Ascending aorta (tissue), 2 donors: ENCODE measurements at regions not wholly inside any gene's neighbourhood (a gene's known extent, or its start where the extent isn't known, plus 50 kb on each side); places are given as distances from the start of the nearest gene placed in this dataset.
"Not testable (repeated sequence)": the region's sequence is repeated elsewhere in the genome, so short reads cannot be mapped to it uniquely, and the experiment has no call there.

ENCODE experiments used
- DNase-seq, 2 donors: peaks; one replicate each; pipeline ENCODE4 v3.0.0-alpha.2; 2019; ENCODE audit warnings: low spot score in 2 of 2
- H3K27ac ChIP-seq, 2 donors: fragments of 200-600 bp; sonication (generic); one replicate each; pipeline ENCODE4 v1.5.1; 2016 to 2017; ENCODE audit warnings: mild to moderate bottlenecking in 1 of 2
- H3K27me3 ChIP-seq: fragments of 200-600 bp; sonication (generic); one replicate; pipeline ENCODE4 v1.5.1; 2017
- H3K36me3 ChIP-seq, 2 donors: fragments of 200-600 bp; sonication (generic); one replicate each; pipeline ENCODE4 v1.5.1; 2016
- H3K4me1 ChIP-seq, 2 donors: fragments of 200-600 bp; sonication (generic); one replicate each; pipeline ENCODE4 v1.5.1; 2016 to 2017; ENCODE audit warnings: mild to moderate bottlenecking in 1 of 2
- H3K4me3 ChIP-seq, 2 donors: fragments of 200-600 bp; sonication (generic); one replicate each; pipeline ENCODE4 v1.5.1; 2016 to 2017; ENCODE audit warnings: mild to moderate bottlenecking in 1 of 2
- H3K9me3 ChIP-seq, 2 donors: fragments of 200-600 bp; sonication (generic); one replicate each; pipeline ENCODE4 v1.5.1; 2016
- intact Hi-C: fragments of 100-400 bp; cut with DNase I; formaldehyde crosslinking; loops from one replicate; pipeline ENCODE4 v1.15.1; 2023
- TF ChIP-seq, protein P1 (sequence below), 3 experiments: fragments of 200-600 bp in 2 of 3; fragments of 450-650 bp in 1 of 3; sonication (generic) in 2 of 3; IDR thresholded peaks; one replicate each; pipeline ENCODE4 v1.5.1; 2016 to 2019; ENCODE audit warnings: antibody characterized with exemption in 3 of 3, mild to moderate bottlenecking in 1 of 3, moderate library complexity in 1 of 3

DNA sequence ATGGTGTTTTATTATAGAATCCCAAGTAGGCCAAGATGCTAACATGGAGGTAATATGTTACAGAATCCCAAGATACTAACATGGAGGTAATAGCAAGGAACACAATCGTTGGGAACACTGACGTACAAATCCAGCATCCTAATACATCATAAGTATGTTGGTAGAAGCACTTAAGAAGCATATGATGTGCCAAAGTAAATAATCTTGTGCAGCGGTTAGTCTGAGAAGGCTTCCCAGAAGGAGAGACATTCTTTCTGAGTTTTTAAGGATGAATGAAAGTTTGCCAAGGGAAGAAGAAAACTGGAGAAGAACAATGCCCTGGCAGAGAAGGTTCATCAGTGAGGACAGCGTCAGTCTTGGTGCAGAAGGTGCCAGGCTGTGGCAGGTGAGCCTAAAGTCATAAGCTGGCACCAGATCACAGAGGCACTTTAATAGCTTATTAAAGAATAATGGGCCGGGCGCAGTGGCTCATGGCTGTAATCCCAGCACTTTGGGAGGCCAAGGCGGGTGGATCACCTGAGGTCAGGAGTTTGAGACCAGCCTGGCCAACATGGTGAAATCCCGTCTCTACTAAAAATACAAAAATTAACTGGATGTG, 294.5 kb upstream of the PIK3R1 start:
- DNase-seq = no peak
- no peaks in the 10 kb centered on the region for H3K27me3 ChIP-seq
- no peaks in the 10 kb centered on the region for H3K36me3 ChIP-seq
- intact Hi-C loops = no loop called here
- no peak overlapping the region for H3K4me3 ChIP-seq
- TF ChIP-seq, protein P1, sequence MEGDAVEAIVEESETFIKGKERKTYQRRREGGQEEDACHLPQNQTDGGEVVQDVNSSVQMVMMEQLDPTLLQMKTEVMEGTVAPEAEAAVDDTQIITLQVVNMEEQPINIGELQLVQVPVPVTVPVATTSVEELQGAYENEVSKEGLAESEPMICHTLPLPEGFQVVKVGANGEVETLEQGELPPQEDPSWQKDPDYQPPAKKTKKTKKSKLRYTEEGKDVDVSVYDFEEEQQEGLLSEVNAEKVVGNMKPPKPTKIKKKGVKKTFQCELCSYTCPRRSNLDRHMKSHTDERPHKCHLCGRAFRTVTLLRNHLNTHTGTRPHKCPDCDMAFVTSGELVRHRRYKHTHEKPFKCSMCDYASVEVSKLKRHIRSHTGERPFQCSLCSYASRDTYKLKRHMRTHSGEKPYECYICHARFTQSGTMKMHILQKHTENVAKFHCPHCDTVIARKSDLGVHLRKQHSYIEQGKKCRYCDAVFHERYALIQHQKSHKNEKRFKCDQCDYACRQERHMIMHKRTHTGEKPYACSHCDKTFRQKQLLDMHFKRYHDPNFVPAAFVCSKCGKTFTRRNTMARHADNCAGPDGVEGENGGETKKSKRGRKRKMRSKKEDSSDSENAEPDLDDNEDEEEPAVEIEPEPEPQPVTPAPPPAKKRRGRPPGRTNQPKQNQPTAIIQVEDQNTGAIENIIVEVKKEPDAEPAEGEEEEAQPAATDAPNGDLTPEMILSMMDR (IDR thresholded peaks at IDR 0.05) = no peak
- H3K27ac ChIP-seq = no peak overlapping the region
- H3K9me3 ChIP-seq = no peaks in the 10 kb centered on the region
- H3K4me1 ChIP-seq = no peaks in the 10 kb centered on the region

DNA sequence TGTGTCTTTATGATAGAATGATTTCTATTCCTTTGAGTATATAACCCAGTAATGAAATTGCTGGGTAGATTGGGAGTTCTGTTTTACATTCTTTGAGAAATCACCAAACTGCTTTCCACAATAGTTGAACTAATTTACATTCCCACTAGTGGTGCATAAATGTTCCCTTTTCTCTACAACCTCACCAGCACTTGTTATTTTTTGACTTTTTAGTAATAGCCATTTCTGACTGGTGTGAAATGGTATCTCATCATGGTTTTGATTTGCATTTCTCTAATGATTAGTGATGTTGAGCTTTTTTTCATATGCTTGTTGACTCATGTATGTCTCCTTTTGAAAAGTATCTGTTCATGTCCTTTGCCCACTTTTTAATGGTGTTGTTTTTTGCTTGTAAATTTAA, 296.0 kb upstream of the PIK3R1 start:
- H3K27me3 ChIP-seq, intact Hi-C loops: not testable (repeated sequence)

DNA sequence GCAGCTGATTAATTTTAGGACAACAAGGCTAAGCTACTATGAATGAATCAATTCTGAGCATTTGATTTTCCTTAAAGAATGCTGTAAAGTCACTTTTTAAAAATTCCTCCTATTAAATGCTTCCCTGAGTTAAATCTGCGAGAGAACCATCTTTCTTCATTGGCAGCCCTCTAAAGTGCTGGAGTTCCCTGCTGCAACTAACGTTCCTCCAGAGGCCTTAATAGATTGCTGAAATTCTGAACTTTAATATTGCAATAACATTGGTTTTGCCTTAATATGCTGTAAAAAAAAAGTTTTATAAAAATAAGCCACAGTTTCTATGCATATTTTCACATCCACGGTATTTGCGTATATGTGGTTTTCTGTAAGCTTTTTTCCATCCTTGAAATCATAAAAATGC, 298.0 kb upstream of the PIK3R1 start:
- TF ChIP-seq, protein P1 (IDR thresholded peaks at IDR 0.05) = no peak
- H3K4me1 ChIP-seq = no peaks in the 10 kb centered on the region
- DNase-seq = no peak
- intact Hi-C loops = no loop called here
- H3K9me3 ChIP-seq = no peaks in the 10 kb centered on the region
- no peaks in the 10 kb centered on the region for H3K36me3 ChIP-seq
- no peak overlapping the region for H3K4me3 ChIP-seq
- no peak overlapping the region for H3K27ac ChIP-seq
- no peaks in the 10 kb centered on the region for H3K27me3 ChIP-seq

More for the DNA sequence above, 296.0 kb upstream of the PIK3R1 start:
- not testable (repeated sequence) for H3K9me3 ChIP-seq, H3K4me1 ChIP-seq, H3K27ac ChIP-seq, H3K4me3 ChIP-seq, DNase-seq, H3K36me3 ChIP-seq

DNA sequence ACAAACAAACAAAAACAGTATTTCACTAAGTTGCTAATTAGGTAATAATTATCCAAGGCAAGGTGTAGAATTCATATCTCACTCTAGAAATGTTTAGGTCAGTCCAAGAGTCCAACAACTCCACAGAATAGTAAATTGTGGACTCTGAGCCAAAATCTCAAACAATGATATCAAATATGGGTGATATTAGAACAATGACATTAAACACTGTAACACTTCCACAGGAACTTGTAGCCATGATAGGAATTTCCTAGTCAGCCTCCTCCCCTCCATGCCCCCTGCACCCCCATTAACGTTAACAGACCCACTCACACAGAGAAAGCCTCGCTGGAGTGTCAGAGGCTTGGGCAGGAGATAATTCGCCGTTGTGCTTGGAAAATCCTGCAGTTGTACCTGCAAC, 305.0 kb upstream of the PIK3R1 start:
- H3K36me3 ChIP-seq = no peaks in the 10 kb centered on the region
- intact Hi-C loops = no loop called here
- H3K27me3 ChIP-seq = no peaks in the 10 kb centered on the region
- H3K4me1 ChIP-seq = no peaks in the 10 kb centered on the region
- H3K9me3 ChIP-seq = no peaks in the 10 kb centered on the region
- DNase-seq = no peak
- H3K4me3 ChIP-seq = no peak overlapping the region
- TF ChIP-seq, protein P1 (IDR thresholded peaks at IDR 0.05) = no peak
- H3K27ac ChIP-seq = no peak overlapping the region

DNA sequence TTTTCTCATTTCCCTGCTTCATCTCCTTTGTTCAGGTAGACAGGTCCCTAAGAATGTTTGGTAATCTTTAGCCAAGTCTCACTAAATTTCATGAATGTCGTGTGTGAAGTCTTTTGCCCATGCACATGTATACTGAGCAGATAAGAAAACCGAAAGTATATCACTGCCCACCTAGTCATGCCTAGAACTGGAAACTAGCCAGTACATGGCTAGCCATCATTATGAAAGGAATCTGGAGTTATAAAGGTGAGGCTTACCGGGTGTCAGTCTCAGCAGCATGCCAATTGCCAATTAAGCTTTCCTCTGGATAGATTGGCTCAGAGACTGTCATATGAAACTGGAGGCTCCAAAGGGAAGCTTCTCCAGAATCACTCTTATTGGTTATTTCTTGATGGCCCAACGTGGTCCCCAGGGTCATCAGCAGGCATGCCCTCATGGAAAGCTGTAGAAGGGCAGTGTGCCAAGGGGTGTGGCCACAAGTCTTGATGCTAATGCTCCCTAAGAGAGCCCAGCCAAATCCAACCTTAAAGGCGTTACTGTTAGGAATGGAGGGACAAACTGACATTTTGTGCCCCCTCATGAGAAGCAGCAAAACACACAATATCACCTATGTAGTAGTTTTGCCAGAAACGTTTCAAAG, 307.3 kb upstream of the PIK3R1 start:
- Histone ChIP-seq H3K36me3 (no peaks in the 10 kb centered on the region), H3K9me3 (no peaks in the 10 kb centered on the region), H3K4me1 (no peaks in the 10 kb centered on the region), H3K4me3 (no peak overlapping the region), H3K27ac (no peak overlapping the region), H3K27me3 (no peaks in the 10 kb centered on the region)
- DNase-seq = no peak
- intact Hi-C loops = no loop called here
- TF ChIP-seq, protein P1 (IDR thresholded peaks at IDR 0.05) = no peak

DNA sequence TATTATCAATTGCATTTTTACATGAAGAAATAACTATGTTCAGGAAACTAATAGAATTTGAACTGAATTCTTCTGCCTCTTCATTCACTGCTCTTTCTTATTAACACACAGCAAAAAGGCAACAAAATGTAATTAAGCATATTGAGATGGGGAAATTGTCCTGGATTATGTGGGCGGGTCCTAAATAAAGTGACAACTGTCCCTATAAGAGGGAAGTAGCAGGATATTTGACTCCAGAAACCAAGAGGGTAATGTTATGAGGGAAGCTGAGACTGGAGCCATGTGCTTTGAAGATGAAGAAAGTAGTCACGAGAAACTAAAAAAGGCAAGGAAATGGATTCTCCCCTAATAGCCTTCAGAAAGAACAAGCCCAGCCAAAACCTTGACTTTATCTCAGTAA, 311.2 kb upstream of the PIK3R1 start:
- no peak overlapping the region for H3K27ac ChIP-seq
- H3K4me3 ChIP-seq = no peak overlapping the region
- no peaks in the 10 kb centered on the region for H3K4me1 ChIP-seq
- intact Hi-C loops = no loop called here
- no peak for DNase-seq
- no peaks in the 10 kb centered on the region for H3K9me3 ChIP-seq
- TF ChIP-seq, protein P1 (IDR thresholded peaks at IDR 0.05) = no peak
- no peaks in the 10 kb centered on the region for H3K27me3 ChIP-seq
- no peaks in the 10 kb centered on the region for H3K36me3 ChIP-seq
